ENCODE measurements at regions not wholly inside any gene's neighbourhood (a gene's known extent, or its start where the extent isn't known, plus 50 kb on each side); places are given as distances from the start of the nearest gene placed in this dataset.

- in situ Hi-C loops (cut with MboI; ENCODE audit: low sequenced_read_pairs), result no loop called here
- Histone ChIP-seq H3K36me3 (replicated peaks) (no peaks in the 10 kb centered on the region), H3K27me3 (ENCODE audit: low read depth) (peaks cover 4% of the 10 kb centered on the region; the same call in 1 of the 2 replicates), H3K4me3 (no peak overlapping the region), H3K4me1 (no peaks in the 10 kb centered on the region), H3K9me3 (no peaks in the 10 kb centered on the region)
- DNase-seq (ENCODE audit: low spot score in 2 of 2), result no peak
These were observed 320.0 kb downstream of the IDS start for GRCh38 chrX:149185087-149185486.

DNA sequence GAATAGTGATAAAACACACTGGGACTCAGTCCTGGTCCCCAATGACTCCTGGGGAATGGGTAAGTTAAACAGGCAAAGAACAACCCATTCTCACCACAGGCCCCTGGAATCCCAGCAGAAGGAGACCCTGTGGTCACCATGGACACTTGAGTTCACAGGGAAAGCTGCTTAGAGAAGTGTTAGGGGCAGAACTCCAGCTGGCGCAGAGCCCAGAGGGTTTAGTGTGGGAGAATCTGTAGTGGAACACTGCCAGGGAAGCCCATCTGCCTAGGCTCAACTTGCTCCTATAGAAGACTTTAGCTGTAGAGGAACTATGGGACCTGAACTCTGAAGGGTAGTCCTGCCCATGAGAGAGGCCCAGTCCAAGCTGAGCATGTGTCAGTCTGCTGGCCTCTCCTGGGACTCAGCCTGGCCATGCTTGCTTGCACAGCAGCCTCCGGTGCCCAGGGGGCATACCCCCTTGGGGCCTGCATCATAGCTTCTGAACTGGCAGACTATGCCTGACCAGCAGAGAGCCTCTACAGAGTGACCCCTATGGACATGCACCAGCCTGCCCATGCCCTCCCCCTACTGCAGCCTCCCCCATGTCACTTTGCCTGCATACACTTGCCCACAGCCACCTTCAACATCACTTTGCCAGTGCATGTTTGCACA lies 343.5 kb downstream of the IDS start:
- Histone ChIP-seq H3K9me3 (no peaks in the 10 kb centered on the region), H3K36me3 (replicated peaks) (no peaks in the 10 kb centered on the region), H3K27me3 (ENCODE audit: low read depth) (peaks cover 2% of the 10 kb centered on the region), H3K4me1 (no peaks in the 10 kb centered on the region), H3K4me3 (no peak overlapping the region)
- in situ Hi-C loops (cut with MboI; ENCODE audit: low sequenced_read_pairs), result no loop called here
- no peak for DNase-seq (ENCODE audit: low spot score in 2 of 2)

- no peaks in the 10 kb centered on the region for H3K36me3 ChIP-seq (replicated peaks)
- in situ Hi-C loops (cut with MboI; ENCODE audit: low sequenced_read_pairs), result no loop called here
- no peak overlapping the region for H3K4me3 ChIP-seq
- no peaks in the 10 kb centered on the region; the same call in 1 of the 2 replicates for H3K27me3 ChIP-seq (ENCODE audit: low read depth)
- no peaks in the 10 kb centered on the region for H3K9me3 ChIP-seq
- no peak for DNase-seq (ENCODE audit: low spot score in 2 of 2)
- H3K4me1 ChIP-seq, result no peaks in the 10 kb centered on the region
These were observed 347.1 kb downstream of the IDS start for GRCh38 chrX:149157976-149158375.

DNA sequence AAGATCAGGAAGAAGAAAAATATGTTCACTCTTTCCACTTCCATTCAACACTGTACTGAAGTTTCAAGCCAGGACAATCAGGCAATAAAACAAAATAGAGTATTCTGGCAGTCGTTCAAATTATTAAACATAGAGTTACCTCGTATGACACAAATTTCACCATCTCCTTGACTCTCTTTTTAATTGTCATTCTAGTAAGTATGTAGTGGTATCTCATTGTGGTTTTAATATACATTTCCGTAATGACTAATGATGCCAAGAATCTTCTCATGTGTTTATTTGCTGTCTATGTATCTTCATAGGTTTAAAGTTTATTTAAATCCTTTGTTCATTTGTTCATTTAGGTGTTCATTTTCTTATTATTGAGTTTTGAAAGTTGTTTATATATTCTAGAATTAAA lies 352.2 kb downstream of the IDS start:
- Histone ChIP-seq H3K27me3 (ENCODE audit: low read depth) (no peaks in the 10 kb centered on the region; the same call in 1 of the 2 replicates), H3K4me1 (no peaks in the 10 kb centered on the region), H3K4me3 (no peak overlapping the region), H3K9me3 (no peaks in the 10 kb centered on the region), H3K36me3 (replicated peaks) (no peaks in the 10 kb centered on the region)
- no peak for DNase-seq (ENCODE audit: low spot score in 2 of 2)
- in situ Hi-C loops (cut with MboI; ENCODE audit: low sequenced_read_pairs), result no loop called here

GRCh38 chrX:149151805-149152757 lies 353.0 kb downstream of the IDS start:
- Histone ChIP-seq H3K27me3 (ENCODE audit: low read depth) (no peaks in the 10 kb centered on the region; the same call in 1 of the 2 replicates), H3K9me3 (no peaks in the 10 kb centered on the region), H3K4me3 (no peak overlapping the region), H3K4me1 (no peaks in the 10 kb centered on the region), H3K36me3 (replicated peaks) (no peaks in the 10 kb centered on the region)
- in situ Hi-C loops (cut with MboI; ENCODE audit: low sequenced_read_pairs), result no loop called here
- DNase-seq (ENCODE audit: low spot score in 2 of 2), result no peak

GRCh38 chrX:149145845-149146285 lies 359.2 kb downstream of the IDS start:
- Histone ChIP-seq H3K4me3 (no peak overlapping the region), H3K27me3 (ENCODE audit: low read depth) (no peaks in the 10 kb centered on the region), H3K9me3 (no peaks in the 10 kb centered on the region), H3K36me3 (replicated peaks) (no peaks in the 10 kb centered on the region), H3K4me1 (no peaks in the 10 kb centered on the region; the same call in 1 of the 2 replicates)
- in situ Hi-C loops (cut with MboI; ENCODE audit: low sequenced_read_pairs), result no loop called here
- peak in 1 of 2 experiments; percentile 10 for DNase-seq (ENCODE audit: low spot score in 2 of 2)

- Histone ChIP-seq H3K36me3 (replicated peaks) (no peaks in the 10 kb centered on the region), H3K27me3 (ENCODE audit: low read depth) (no peaks in the 10 kb centered on the region), H3K9me3 (no peaks in the 10 kb centered on the region), H3K4me1 (no peaks in the 10 kb centered on the region), H3K4me3 (no peak overlapping the region)
- no peak for DNase-seq (ENCODE audit: low spot score in 2 of 2)
- in situ Hi-C loops (cut with MboI; ENCODE audit: low sequenced_read_pairs), result no loop called here
These were observed 373.3 kb downstream of the IDS start for GRCh38 chrX:149131774-149132173.

DNA sequence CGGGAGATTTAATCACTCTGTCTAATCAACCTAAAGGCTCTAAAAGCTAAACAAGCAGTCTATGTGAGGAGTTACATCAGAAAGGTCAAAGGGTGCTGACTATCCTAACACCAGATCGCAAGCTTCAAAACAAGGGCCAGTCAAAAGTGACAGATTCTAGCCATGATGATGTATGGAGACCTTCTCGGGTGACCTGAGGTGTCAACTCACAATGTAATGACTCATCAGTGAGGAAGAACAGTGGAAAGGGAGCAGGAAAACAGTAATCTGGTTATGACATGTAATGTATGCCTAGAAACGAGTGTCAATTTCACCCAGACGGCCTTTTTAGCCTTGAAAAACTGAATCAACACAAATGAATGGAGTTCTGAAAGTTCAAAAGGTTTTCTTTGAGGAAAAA lies 375.3 kb downstream of the IDS start:
- H3K4me1 ChIP-seq, result no peaks in the 10 kb centered on the region

GRCh38 chrX:149124526-149125108 lies 380.5 kb downstream of the IDS start:
- no peak for DNase-seq (ENCODE audit: low spot score in 2 of 2)
- in situ Hi-C loops (cut with MboI; ENCODE audit: low sequenced_read_pairs), result no loop called here
- no peaks in the 10 kb centered on the region for H3K4me1 ChIP-seq
- H3K4me3 ChIP-seq, result no peak overlapping the region
- no peaks in the 10 kb centered on the region for H3K27me3 ChIP-seq (ENCODE audit: low read depth)
- no peaks in the 10 kb centered on the region for H3K9me3 ChIP-seq
- H3K36me3 ChIP-seq (replicated peaks), result no peaks in the 10 kb centered on the region

More for the DNA sequence above, 375.3 kb downstream of the IDS start:
- no peaks in the 10 kb centered on the region for H3K36me3 ChIP-seq (replicated peaks)
- no peaks in the 10 kb centered on the region for H3K27me3 ChIP-seq (ENCODE audit: low read depth)
- in situ Hi-C loops (cut with MboI; ENCODE audit: low sequenced_read_pairs), result no loop called here
- H3K4me3 ChIP-seq, result no peak overlapping the region
- H3K9me3 ChIP-seq, result no peaks in the 10 kb centered on the region
- DNase-seq (ENCODE audit: low spot score in 2 of 2), result no peak

GRCh38 chrX:149121206-149121920 lies 383.7 kb downstream of the IDS start:
- Histone ChIP-seq H3K4me3 (no peak overlapping the region), H3K27me3 (ENCODE audit: low read depth) (no peaks in the 10 kb centered on the region), H3K9me3 (no peaks in the 10 kb centered on the region), H3K36me3 (replicated peaks) (no peaks in the 10 kb centered on the region), H3K4me1 (no peaks in the 10 kb centered on the region)
- DNase-seq (ENCODE audit: low spot score in 2 of 2), result no peak
- in situ Hi-C loops (cut with MboI; ENCODE audit: low sequenced_read_pairs), result no loop called here

- in situ Hi-C loops (cut with MboI; ENCODE audit: low sequenced_read_pairs), result no loop called here
- DNase-seq (ENCODE audit: low spot score in 2 of 2), result peak in 1 of 2 experiments; percentile 9
- Histone ChIP-seq H3K36me3 (replicated peaks) (no peaks in the 10 kb centered on the region), H3K27me3 (ENCODE audit: low read depth) (no peaks in the 10 kb centered on the region), H3K4me1 (no peaks in the 10 kb centered on the region), H3K4me3 (no peak overlapping the region), H3K9me3 (no peaks in the 10 kb centered on the region)
These were observed 384.6 kb downstream of the IDS start for GRCh38 chrX:149120459-149120858.

GRCh38 chrX:149114874-149115273 lies 390.2 kb downstream of the IDS start:
- no peak for DNase-seq (ENCODE audit: low spot score in 2 of 2)
- H3K27me3 ChIP-seq (ENCODE audit: low read depth), result no peaks in the 10 kb centered on the region
- in situ Hi-C loops (cut with MboI; ENCODE audit: low sequenced_read_pairs), result no loop called here
- H3K4me3 ChIP-seq, result no peak overlapping the region
- no peaks in the 10 kb centered on the region for H3K36me3 ChIP-seq (replicated peaks)
- H3K4me1 ChIP-seq, result no peaks in the 10 kb centered on the region
- H3K9me3 ChIP-seq, result no peaks in the 10 kb centered on the region

GRCh38 chrX:149114001-149114400 lies 391.1 kb downstream of the IDS start:
- Histone ChIP-seq H3K27me3 (ENCODE audit: low read depth) (no peaks in the 10 kb centered on the region), H3K4me3 (no peak overlapping the region), H3K9me3 (peaks cover 5% of the 10 kb centered on the region; the same call in 1 of the 2 replicates), H3K4me1 (no peaks in the 10 kb centered on the region), H3K36me3 (replicated peaks) (no peaks in the 10 kb centered on the region)
- no peak for DNase-seq (ENCODE audit: low spot score in 2 of 2)
- in situ Hi-C loops (cut with MboI; ENCODE audit: low sequenced_read_pairs), result no loop called here
